ENCODE measurements at regions not wholly inside any gene's neighbourhood (a gene's known extent, or its start where the extent isn't known, plus 50 kb on each side); places are given as distances from the start of the nearest gene placed in this dataset.

DNA sequence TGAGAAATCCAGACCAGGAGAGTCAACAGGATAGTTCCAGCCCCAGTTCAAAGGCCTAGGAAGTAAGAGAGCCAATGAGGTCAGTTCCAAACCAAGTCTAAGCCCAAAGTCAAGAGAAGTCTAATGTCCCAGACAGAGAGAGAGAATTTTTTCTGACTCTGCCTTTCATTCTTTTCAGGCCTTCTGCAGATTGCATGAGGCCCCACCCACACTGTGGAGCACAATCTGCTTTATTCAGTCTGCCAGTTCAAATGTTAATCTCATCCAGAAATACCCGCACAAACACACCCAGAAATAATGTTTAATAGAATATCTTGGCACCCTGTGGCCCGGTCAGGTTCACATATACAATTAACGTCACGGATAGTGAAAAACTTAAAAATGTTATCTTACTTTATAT is 962.4 kb upstream of the SOX9 start:
- TF ChIP-seq CHD1 (IDR thresholded peaks at IDR 0.05; ENCODE audit: low read depth, low read length) = no peak
- no peak for TF ChIP-seq NFE2L2 (IDR thresholded peaks at IDR 0.05; ENCODE audit: low read depth, low read length)
- TF ChIP-seq, protein P1, sequence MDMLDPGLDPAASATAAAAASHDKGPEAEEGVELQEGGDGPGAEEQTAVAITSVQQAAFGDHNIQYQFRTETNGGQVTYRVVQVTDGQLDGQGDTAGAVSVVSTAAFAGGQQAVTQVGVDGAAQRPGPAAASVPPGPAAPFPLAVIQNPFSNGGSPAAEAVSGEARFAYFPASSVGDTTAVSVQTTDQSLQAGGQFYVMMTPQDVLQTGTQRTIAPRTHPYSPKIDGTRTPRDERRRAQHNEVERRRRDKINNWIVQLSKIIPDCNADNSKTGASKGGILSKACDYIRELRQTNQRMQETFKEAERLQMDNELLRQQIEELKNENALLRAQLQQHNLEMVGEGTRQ (IDR thresholded peaks at IDR 0.05; ENCODE audit: low read depth, low read length) = no peak
- POLR2A ChIA-PET (ENCODE audit: unreplicated experiment) = no interaction called here
- ATAC-seq (ENCODE audit: low read depth) (no peak), DNase-seq (no peak)
- no peak overlapping the region for H2BK20ac ChIP-seq (ENCODE audit: low read depth, low read length)
- H3K27me3 ChIP-seq (ENCODE audit: control insufficient read depth, insufficient read depth, low read length) = no peaks in the 10 kb centered on the region
- H3K56ac ChIP-seq (ENCODE audit: extremely low read depth, insufficient read depth, low read length) = no peak overlapping the region
- H3K27ac ChIP-seq (ENCODE audit: insufficient read depth, low read length) = no peak overlapping the region
- no peak overlapping the region for H2AK5ac ChIP-seq (ENCODE audit: low read depth, low read length)
- H2BK5ac ChIP-seq (ENCODE audit: low read depth, low read length, poor library complexity, severe bottlenecking) = no peak overlapping the region
- in situ Hi-C loops (cut with MboI; ENCODE audit: low sequenced_read_pairs) (no loop called here), intact Hi-C loops (cut with micrococcal nuclease) (loop anchor here (5.0 kb wide), 1 partner anchor 111 kb away; no protein-coding TSS in a partner anchor), dilution Hi-C loops (cut with HindIII; ENCODE audit: low sequenced_read_pairs, unreplicated experiment) (no loop called here)
- BruUV-seq (replicated peaks) = no TSS peak
- H3K4me3 ChIP-seq (ENCODE audit: insufficient read depth, low read depth, low read length) = no peak overlapping the region
- no peak overlapping the region for H4K8ac ChIP-seq (ENCODE audit: low read depth in 2 of 2, low read length in 2 of 2)
- H3K4me2 ChIP-seq (ENCODE audit: low read depth, low read length) = no peak overlapping the region
- H3K14ac ChIP-seq (replicated peaks; ENCODE audit: low read depth, low read length) = no peak overlapping the region
- no peak overlapping the region for H3K18ac ChIP-seq (ENCODE audit: low read depth, low read length)
- no peaks in the 10 kb centered on the region for H3K79me1 ChIP-seq (ENCODE audit: low read depth in 1 of 2, low read length in 2 of 2)
- no peaks in the 10 kb centered on the region for H4K20me1 ChIP-seq (ENCODE audit: insufficient read depth, low read length)
- H2BK15ac ChIP-seq (ENCODE audit: low read depth, low read length) = no peak overlapping the region
- CTCF ChIA-PET = interaction anchor here (1.4 kb wide), 1 partner anchor 8 kb away, joined by 3 read pairs; no protein-coding TSS in a partner anchor
- no peaks in the 10 kb centered on the region for H3K9me3 ChIP-seq (ENCODE audit: control insufficient read depth, insufficient read depth, low read length)
- no peak overlapping the region for H4K5ac ChIP-seq (ENCODE audit: low read depth, low read length)
- WGBS, 2 experiments (ENCODE audit: extremely low coverage in 2 of 2, insufficient read length in 1 of 2) = no CpG with 5 or more reads among the region's 4 CpGs
- H3K36me3 ChIP-seq (ENCODE audit: control insufficient read depth, insufficient read depth, low read length) = no peaks in the 10 kb centered on the region
- H3K4me1 ChIP-seq (ENCODE audit: control insufficient read depth, insufficient read depth, low read length) = no peaks in the 10 kb centered on the region
- no peak overlapping the region for H4K91ac ChIP-seq (ENCODE audit: insufficient read depth, low read depth, low read length)
- H3K9ac ChIP-seq (ENCODE audit: low read depth, low read length) = no peak overlapping the region
- no peak overlapping the region for H3K4ac ChIP-seq (ENCODE audit: low read depth, low read length)
- H3K23ac ChIP-seq (ENCODE audit: low read depth, low read length) = no peak overlapping the region
- H2AFZ ChIP-seq (replicated peaks; ENCODE audit: low read length, poor library complexity) = no peak overlapping the region
- no peak overlapping the region for H2BK120ac ChIP-seq (ENCODE audit: low read depth, low read length)
- no peaks in the 10 kb centered on the region for H3K9me1 ChIP-seq (ENCODE audit: insufficient read depth, low read length)
- H2AK9ac ChIP-seq (replicated peaks; ENCODE audit: low read depth, low read length, poor library complexity) = no peak overlapping the region

Data from IMR-90 (cell line).